HCT116 (cell line): ENCODE measurements at regions not wholly inside any gene's neighbourhood (a gene's known extent, or its start where the extent isn't known, plus 50 kb on each side); places are given as distances from the start of the nearest gene placed in this dataset.

Experiments used
- ATAC-seq: fragments of 200-7000 bp; cut with Tn5 transposase; 2 replicates; pipeline ENCODE4 v1.9.1; 2020; ENCODE audit warnings: mild to moderate bottlenecking, moderate library complexity
- BruUV-seq: library from RNA; stranded (reverse); fragments of 400-500 nt; replicated peaks from 2 replicates; lab custom pipeline; 2021; lab: Mats Ljungman, UMichigan
- CTCF ChIA-PET: fragments of 300-600 bp; sonication (Branson Sonifier 250); formaldehyde crosslinking; loops from one replicate; lab custom pipeline; 2021; ENCODE audit warnings: antibody characterized with exemption; lab: Charles Lee
- POLR2A ChIA-PET: fragments of 300-600, 350-600 bp; sonication (Branson Sonifier 250); formaldehyde crosslinking; loops from one replicate; lab custom pipeline; 2021; ENCODE audit warnings: antibody characterized with exemption; lab: Charles Lee
- RAD21 ChIA-PET, 2 experiments: fragments of 300-600 bp; sonication (Branson Sonifier 250); formaldehyde crosslinking; loops; one replicate each; lab custom pipeline; 2023; ENCODE audit warnings: low total read pairs in 2 of 2; ENCODE audit not compliant: uncharacterized antibody in 2 of 2, unreplicated experiment in 2 of 2, low non-redundant PET in 1 of 2; lab: Charles Lee
- DNase-seq: peaks from one replicate; pipeline ENCODE4 v3.0.0-alpha.2; 2010; ENCODE audit warnings: low read depth, low spot score
- H2AFZ ChIP-seq: fragments of 200-600 bp; shearing (Covaris generic), sonication (generic); 2 replicates; pipeline ENCODE4 v1.6.1; 2017; ENCODE audit warnings: low read depth, mixed run types, mixed read lengths, antibody characterized with exemption, low read length; ENCODE audit not compliant: poor library complexity, severe bottlenecking
- H3K27ac ChIP-seq: 2 replicates; pipeline ENCODE4 v1.5.1; 2012; ENCODE audit warnings: low read depth, low read length
- H3K27me3 ChIP-seq: fragments of 200-600 bp; sonication (generic); 2 replicates; pipeline ENCODE4 v1.6.1; 2016; ENCODE audit warnings: mixed run types, low read length, mixed read lengths; ENCODE audit not compliant: insufficient read depth
- H3K36me3 ChIP-seq, 2 experiments: fragments of 200-500 bp in 1 of 2; fragments of 200-600 bp in 1 of 2; sonication (Bioruptor generic) in 1 of 2; sonication (generic) in 1 of 2; 2 replicates each; pipeline versions ENCODE4 v1.5.1 to v1.6.1; 2014 to 2016; ENCODE audit warnings: low read length in 2 of 2, inconsistent platforms in 1 of 2, mixed read lengths in 1 of 2, mixed run types in 1 of 2; ENCODE audit not compliant: insufficient read depth in 2 of 2, control insufficient read depth in 1 of 2
- H3K4me1 ChIP-seq, 2 experiments: fragments of 200-600 bp in 1 of 2; sonication (generic) in 1 of 2; 2 replicates each; pipeline versions ENCODE4 v1.5.1 to v1.6.1; 2012 to 2017; ENCODE audit warnings: low read length in 2 of 2, inconsistent platforms in 1 of 2, mild to moderate bottlenecking in 1 of 2, mixed read lengths in 1 of 2, mixed run types in 1 of 2, moderate library complexity in 1 of 2; ENCODE audit not compliant: insufficient read depth in 2 of 2, control insufficient read depth in 1 of 2
- H3K4me2 ChIP-seq: fragments of 200-600 bp; sonication (generic); 2 replicates; pipeline ENCODE4 v1.6.1; 2017; ENCODE audit warnings: mixed run types, low read length, mixed read lengths
- H3K4me3 ChIP-seq, 2 experiments: fragments of 200-600 bp in 1 of 2; sonication (generic) in 1 of 2; replicated peaks in 1 of 2; 2 replicates each; pipeline ENCODE4 v1.5.1; 2011 to 2016; ENCODE audit warnings: low read length in 2 of 2, control low read depth in 1 of 2, low read depth in 1 of 2, mild to moderate bottlenecking in 1 of 2, mixed read lengths in 1 of 2, mixed run types in 1 of 2
- H3K79me2 ChIP-seq: fragments of 200-600 bp; sonication (generic); 2 replicates; pipeline ENCODE4 v1.6.1; 2017; ENCODE audit warnings: mild to moderate bottlenecking, mixed run types, low read length, moderate library complexity, mixed read lengths; ENCODE audit not compliant: insufficient read depth
- H3K9ac ChIP-seq: fragments of 200-600 bp; sonication (generic); 2 replicates; pipeline ENCODE4 v1.6.1; 2016; ENCODE audit warnings: low read length, mixed read lengths
- H3K9me2 ChIP-seq: fragments of 200-600 bp; sonication (generic), shearing (Covaris generic); 2 replicates; pipeline ENCODE4 v1.6.1; 2017; ENCODE audit warnings: mixed run types, mild to moderate bottlenecking, moderate library complexity; ENCODE audit not compliant: insufficient read depth
- H3K9me3 ChIP-seq, 2 experiments: fragments of 200-500 bp in 1 of 2; fragments of 200-600 bp in 1 of 2; sonication (Bioruptor generic) in 1 of 2; sonication (generic) in 1 of 2; 2 replicates each; pipeline ENCODE4 v1.6.1; 2014 to 2017; ENCODE audit warnings: low read length in 2 of 2, mixed read lengths in 2 of 2, inconsistent platforms in 1 of 2, low read depth in 1 of 2, mild to moderate bottlenecking in 1 of 2, mixed run types in 1 of 2, moderate library complexity in 1 of 2; ENCODE audit not compliant: control insufficient read depth in 1 of 2, insufficient read depth in 1 of 2
- H4K20me1 ChIP-seq: fragments of 200-600 bp; sonication (generic), shearing (Covaris generic); 2 replicates; pipeline ENCODE4 v1.6.1; 2017; ENCODE audit warnings: mixed run types, mild to moderate bottlenecking, moderate library complexity; ENCODE audit not compliant: insufficient read depth
- CEBPB ChIP-seq: IDR thresholded peaks from 2 replicates; pipeline ENCODE4 v1.6.1; 2012; ENCODE audit warnings: low read depth
- ELF1 ChIP-seq: IDR thresholded peaks from 2 replicates; pipeline ENCODE4 v1.6.1; 2012; ENCODE audit warnings: low read depth, borderline replicate concordance
- EZH2 ChIP-seq: fragments of 200-600 bp; sonication (generic); IDR thresholded peaks from 2 replicates; pipeline ENCODE4 v1.6.1; 2017; ENCODE audit warnings: antibody characterized with exemption, mixed run types
- EZH2phosphoT487 ChIP-seq: fragments of 200-600 bp; IDR thresholded peaks from 2 replicates; pipeline ENCODE4 v1.6.1; 2018; ENCODE audit warnings: antibody characterized with exemption, borderline replicate concordance
- FOSL1 ChIP-seq: IDR thresholded peaks from 2 replicates; pipeline ENCODE4 v1.6.1; 2012; ENCODE audit warnings: low read depth
- JUND ChIP-seq: IDR thresholded peaks from 2 replicates; pipeline ENCODE4 v1.6.1; 2012
- MAX ChIP-seq: IDR thresholded peaks from 2 replicates; pipeline ENCODE4 v1.6.1; 2012
- POLR2A ChIP-seq: IDR thresholded peaks from 2 replicates; pipeline ENCODE4 v1.7.0; 2011; ENCODE audit warnings: borderline replicate concordance; ENCODE audit not compliant: insufficient read depth, insufficient read length; ENCODE audit errors: extremely low read depth
- POLR2AphosphoS5 ChIP-seq: IDR thresholded peaks from 2 replicates; pipeline ENCODE4 v1.6.1; 2011; ENCODE audit warnings: mild to moderate bottlenecking, low read depth, low read length, moderate library complexity
- RAD21 ChIP-seq: IDR thresholded peaks from 2 replicates; pipeline ENCODE4 v1.6.1; 2012; ENCODE audit warnings: low read depth, mild to moderate bottlenecking
- REST ChIP-seq: IDR thresholded peaks from 2 replicates; pipeline ENCODE4 v1.6.1; 2012; ENCODE audit warnings: low read depth
- SIN3A ChIP-seq: IDR thresholded peaks from 2 replicates; pipeline ENCODE4 v1.6.1; 2012; ENCODE audit warnings: low read depth
- YY1 ChIP-seq: IDR thresholded peaks from 2 replicates; pipeline ENCODE4 v1.6.1; 2011; ENCODE audit warnings: low read length, low read depth, moderate library complexity, mild to moderate bottlenecking; ENCODE audit not compliant: insufficient replicate concordance; ENCODE audit errors: extremely low read depth
- ZBTB33 ChIP-seq: IDR thresholded peaks from 2 replicates; pipeline ENCODE4 v1.6.1; 2011; ENCODE audit warnings: mild to moderate bottlenecking, low read length, moderate library complexity; ENCODE audit not compliant: insufficient replicate concordance; ENCODE audit errors: extremely low read depth
- ZFX ChIP-seq: fragments of 450-650 bp; IDR thresholded peaks from 2 replicates; pipeline ENCODE4 v1.6.1; 2017
- ZNF274 ChIP-seq: fragments of 200-500 bp; sonication (Bioruptor generic); IDR thresholded peaks from 2 replicates; pipeline ENCODE4 v1.6.1; 2014; ENCODE audit warnings: mild to moderate bottlenecking, low read depth, low read length, inconsistent platforms
- intact Hi-C: fragments of 100-400 bp; cut with micrococcal nuclease; formaldehyde crosslinking; loops from 2 replicates; pipeline ENCODE4 v1.10.0; 2022
- TF ChIP-seq, protein P1 (sequence below), 3 experiments: fragments of 200-600 bp in 1 of 3; sonication (generic) in 1 of 3; IDR thresholded peaks in 2 of 3; conservative IDR thresholded peaks in 1 of 3; 2 replicates each; pipeline ENCODE4 v1.5.1; 2012 to 2017; ENCODE audit warnings: low read depth in 2 of 3, low read length in 2 of 3, antibody characterized with exemption in 1 of 3, borderline replicate concordance in 1 of 3, control low read depth in 1 of 3, mild to moderate bottlenecking in 1 of 3, mixed read lengths in 1 of 3, mixed run types in 1 of 3, moderate library complexity in 1 of 3; ENCODE audit not compliant: insufficient read depth in 1 of 3

DNA sequence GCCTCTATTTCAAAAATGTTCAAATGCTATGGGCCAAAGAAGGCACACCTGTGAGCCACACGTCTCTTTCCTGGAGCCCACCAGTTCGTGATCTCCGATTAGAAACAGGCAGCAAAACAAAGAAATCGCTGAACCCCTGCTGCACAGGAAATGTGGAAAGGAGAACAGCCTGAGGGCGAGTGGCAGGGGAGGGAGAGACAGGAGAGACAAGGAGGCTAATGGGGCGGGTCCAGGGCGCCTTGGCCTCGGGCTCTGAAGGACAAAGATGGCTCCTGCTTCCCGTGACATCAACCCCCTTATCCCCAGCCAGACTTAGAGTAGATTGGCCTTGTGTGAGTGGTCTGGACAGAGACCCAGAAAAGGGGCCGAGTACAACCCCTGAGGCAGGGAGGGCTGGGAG, 62.4 kb upstream of the DOCK1 start:
- H3K9ac ChIP-seq = no peak overlapping the region
- BruUV-seq = no TSS peak
- no peaks in the 10 kb centered on the region for H4K20me1 ChIP-seq
- H3K36me3 ChIP-seq = no peaks in the 10 kb centered on the region
- no peak overlapping the region for H3K4me3 ChIP-seq
- H3K9me2 ChIP-seq = no peaks in the 10 kb centered on the region
- H2AFZ ChIP-seq = no peak overlapping the region
- no peak for ATAC-seq
- H3K4me1 ChIP-seq = 0 out of 4 replicates have a peak, but pooled peaks cover 3 to 4% of the 10 kb centered on the region in 2 experiments
- peaks cover 27% of the 10 kb centered on the region; the same call in 1 of the 2 replicates for H3K27me3 ChIP-seq
- H3K79me2 ChIP-seq = no peaks in the 10 kb centered on the region
- POLR2A ChIA-PET = no interaction called here
- intact Hi-C loops = no loop called here
- H3K9me3 ChIP-seq = no peaks in the 10 kb centered on the region
- RAD21 ChIA-PET = no interaction called here
- TF ChIP-seq RAD21 = no peak
- no peak for TF ChIP-seq CEBPB
- TF ChIP-seq ZBTB33 = no peak
- TF ChIP-seq ELF1 = no peak
- TF ChIP-seq MAX = no peak
- no peak for TF ChIP-seq FOSL1
- no peak for TF ChIP-seq EZH2
- TF ChIP-seq, protein P1, sequence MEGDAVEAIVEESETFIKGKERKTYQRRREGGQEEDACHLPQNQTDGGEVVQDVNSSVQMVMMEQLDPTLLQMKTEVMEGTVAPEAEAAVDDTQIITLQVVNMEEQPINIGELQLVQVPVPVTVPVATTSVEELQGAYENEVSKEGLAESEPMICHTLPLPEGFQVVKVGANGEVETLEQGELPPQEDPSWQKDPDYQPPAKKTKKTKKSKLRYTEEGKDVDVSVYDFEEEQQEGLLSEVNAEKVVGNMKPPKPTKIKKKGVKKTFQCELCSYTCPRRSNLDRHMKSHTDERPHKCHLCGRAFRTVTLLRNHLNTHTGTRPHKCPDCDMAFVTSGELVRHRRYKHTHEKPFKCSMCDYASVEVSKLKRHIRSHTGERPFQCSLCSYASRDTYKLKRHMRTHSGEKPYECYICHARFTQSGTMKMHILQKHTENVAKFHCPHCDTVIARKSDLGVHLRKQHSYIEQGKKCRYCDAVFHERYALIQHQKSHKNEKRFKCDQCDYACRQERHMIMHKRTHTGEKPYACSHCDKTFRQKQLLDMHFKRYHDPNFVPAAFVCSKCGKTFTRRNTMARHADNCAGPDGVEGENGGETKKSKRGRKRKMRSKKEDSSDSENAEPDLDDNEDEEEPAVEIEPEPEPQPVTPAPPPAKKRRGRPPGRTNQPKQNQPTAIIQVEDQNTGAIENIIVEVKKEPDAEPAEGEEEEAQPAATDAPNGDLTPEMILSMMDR (IDR thresholded peaks at IDR 0.05 in 2 of 3, conservative IDR thresholded peaks at IDR 0.05 in 1 of 3; ENCODE audit: borderline replicate concordance in 1 of 3, insufficient read depth in 1 of 3, low read depth in 2 of 3, low read length in 2 of 3) = no peak
- no peak for TF ChIP-seq ZNF274
- no peak for TF ChIP-seq POLR2AphosphoS5
- no peak for TF ChIP-seq SIN3A
- no peak for TF ChIP-seq ZFX
- TF ChIP-seq REST = no peak
- TF ChIP-seq EZH2phosphoT487 = no peak
- no peak for TF ChIP-seq POLR2A
- no peak for TF ChIP-seq YY1
- no peak for TF ChIP-seq JUND
- H3K4me2 ChIP-seq = no peak overlapping the region
- CTCF ChIA-PET = no interaction called here
- no peak overlapping the region for H3K27ac ChIP-seq
- no peak for DNase-seq
